ENCODE measurements at regions not wholly inside any gene's neighbourhood (a gene's known extent, or its start where the extent isn't known, plus 50 kb on each side); places are given as distances from the start of the nearest gene placed in this dataset.
"Not testable (repeated sequence)": the region's sequence is repeated elsewhere in the genome, so short reads cannot be mapped to it uniquely, and the experiment has no call there.

- DNase-seq (ENCODE audit: low spot score), result no peak
Observed at GRCh38 chr2:176573612-176574483, 304.6 kb downstream of the MTX2 start.

GRCh38 chr2:176574484-176575236 lies 305.4 kb downstream of the MTX2 start:
- DNase-seq (ENCODE audit: low spot score), result no peak

GRCh38 chr2:176575237-176575744 lies 306.0 kb downstream of the MTX2 start:
- no peak for DNase-seq (ENCODE audit: low spot score)

DNA sequence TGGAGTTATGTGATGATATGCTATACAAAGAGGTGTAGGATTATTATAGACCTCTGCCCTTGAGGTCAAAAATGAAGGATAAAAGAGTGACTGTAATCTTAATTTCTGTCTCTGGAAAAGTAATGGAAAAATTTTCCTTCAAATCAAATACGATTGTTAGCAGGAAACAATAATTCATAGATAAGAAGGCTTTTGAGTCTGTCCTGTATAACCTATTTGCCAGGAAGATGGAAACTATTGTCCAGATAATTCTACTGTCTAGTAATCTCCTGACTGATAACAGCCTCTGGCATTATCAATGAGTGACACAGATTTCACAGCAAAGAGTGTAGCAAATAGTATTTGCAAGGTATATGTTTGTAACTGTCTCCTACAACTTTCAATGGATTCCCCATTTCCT lies 307.8 kb downstream of the MTX2 start:
- DNase-seq (ENCODE audit: low spot score), result no peak

- DNase-seq (ENCODE audit: low spot score), result not testable (repeated sequence)
Observed at GRCh38 chr2:176578292-176578691, 309.1 kb downstream of the MTX2 start.

DNA sequence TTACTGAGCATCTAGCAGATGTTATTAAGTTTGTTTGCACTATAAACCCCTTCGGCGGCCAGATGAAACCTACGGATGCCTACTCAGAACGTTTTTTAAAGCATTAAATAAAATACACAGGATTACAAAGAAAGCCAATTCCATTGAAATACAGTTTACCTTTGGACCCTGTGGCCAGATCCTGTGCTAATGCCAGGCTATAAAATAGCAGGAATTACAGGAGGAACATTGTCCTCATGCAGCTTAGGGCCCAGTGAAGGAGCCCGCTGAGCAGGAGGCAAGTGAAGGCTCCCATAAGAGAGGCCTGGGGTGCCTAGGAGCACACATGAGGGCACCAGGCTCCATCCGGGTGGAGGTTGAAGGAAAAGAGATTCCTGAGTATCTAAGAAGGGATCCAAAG lies 310.4 kb downstream of the MTX2 start:
- DNase-seq (ENCODE audit: low spot score), result no peak

- DNase-seq (ENCODE audit: low spot score), result no peak
Observed at GRCh38 chr2:176581557-176582165, 312.4 kb downstream of the MTX2 start.

GRCh38 chr2:176582176-176582575 lies 312.9 kb downstream of the MTX2 start:
- no peak for DNase-seq (ENCODE audit: low spot score)

DNA sequence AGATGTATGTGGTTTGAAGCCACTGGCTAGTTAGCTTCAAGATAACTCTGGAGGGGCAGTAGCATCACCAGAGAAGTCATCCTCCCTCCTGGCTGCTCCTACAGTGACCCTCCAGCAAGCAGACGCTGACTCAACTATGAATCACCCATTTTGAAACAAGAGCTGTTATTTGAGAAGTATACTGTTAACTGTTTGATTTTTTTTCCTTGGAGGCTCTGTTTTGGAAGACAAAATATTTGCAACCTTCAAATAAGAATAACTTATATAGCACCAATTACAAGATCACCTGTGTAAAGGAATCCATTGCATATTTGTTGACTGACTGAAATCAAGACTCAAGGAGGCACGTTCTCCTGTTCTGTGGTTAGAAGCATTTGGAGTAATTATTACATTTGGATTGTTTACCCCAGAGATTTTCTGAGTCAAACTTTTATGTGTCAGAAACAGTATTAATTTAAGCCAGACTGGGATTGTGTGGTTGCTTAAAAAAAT lies 313.8 kb downstream of the MTX2 start:
- DNase-seq (ENCODE audit: low spot score), result no peak

GRCh38 chr2:176583607-176584006 lies 314.4 kb downstream of the MTX2 start:
- no peak for DNase-seq (ENCODE audit: low spot score)

DNA sequence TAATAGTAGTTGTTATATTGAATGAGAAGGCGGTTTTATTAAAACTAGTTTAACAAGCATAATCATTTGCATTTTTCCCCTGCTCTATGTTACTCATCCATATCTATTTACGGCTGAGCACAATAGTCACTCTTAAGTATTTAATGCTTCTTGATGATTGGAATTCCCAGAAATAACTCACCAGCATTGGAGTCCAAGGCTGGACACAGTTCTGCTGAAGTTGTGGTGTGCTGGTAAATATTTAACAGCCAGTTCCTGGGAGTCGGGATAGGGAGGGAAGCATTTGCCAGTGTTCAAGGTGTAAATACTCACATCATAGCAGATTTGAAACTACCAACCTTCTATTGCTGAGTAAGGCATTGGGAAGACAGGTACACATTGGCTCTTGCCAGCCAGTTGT lies 315.1 kb downstream of the MTX2 start:
- DNase-seq (ENCODE audit: low spot score), result no peak

GRCh38 chr2:176585291-176585690 lies 316.0 kb downstream of the MTX2 start:
- DNase-seq (ENCODE audit: low spot score), result no peak

DNA sequence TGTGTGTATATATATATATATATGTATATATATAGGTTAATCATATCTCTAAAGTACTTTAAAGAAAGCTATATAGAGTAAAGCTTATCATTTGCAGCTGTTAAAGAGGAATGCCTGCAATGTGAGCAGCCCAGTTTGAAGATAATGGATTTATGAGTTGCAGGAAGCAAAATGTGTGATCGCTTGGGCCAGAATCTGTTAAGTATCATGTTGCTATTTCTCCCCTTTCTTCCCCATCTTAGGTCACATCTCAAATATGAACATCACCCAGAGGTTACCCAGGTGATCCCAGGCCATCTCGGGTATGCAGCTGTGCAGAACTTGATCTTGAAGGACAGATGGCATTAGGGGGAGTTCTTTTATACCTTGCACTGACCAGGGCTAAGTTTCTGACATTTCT lies 316.5 kb downstream of the MTX2 start:
- no peak for DNase-seq (ENCODE audit: low spot score)

GRCh38 chr2:176589287-176589686 lies 320.0 kb downstream of the MTX2 start:
- DNase-seq (ENCODE audit: low spot score), result no peak

DNA sequence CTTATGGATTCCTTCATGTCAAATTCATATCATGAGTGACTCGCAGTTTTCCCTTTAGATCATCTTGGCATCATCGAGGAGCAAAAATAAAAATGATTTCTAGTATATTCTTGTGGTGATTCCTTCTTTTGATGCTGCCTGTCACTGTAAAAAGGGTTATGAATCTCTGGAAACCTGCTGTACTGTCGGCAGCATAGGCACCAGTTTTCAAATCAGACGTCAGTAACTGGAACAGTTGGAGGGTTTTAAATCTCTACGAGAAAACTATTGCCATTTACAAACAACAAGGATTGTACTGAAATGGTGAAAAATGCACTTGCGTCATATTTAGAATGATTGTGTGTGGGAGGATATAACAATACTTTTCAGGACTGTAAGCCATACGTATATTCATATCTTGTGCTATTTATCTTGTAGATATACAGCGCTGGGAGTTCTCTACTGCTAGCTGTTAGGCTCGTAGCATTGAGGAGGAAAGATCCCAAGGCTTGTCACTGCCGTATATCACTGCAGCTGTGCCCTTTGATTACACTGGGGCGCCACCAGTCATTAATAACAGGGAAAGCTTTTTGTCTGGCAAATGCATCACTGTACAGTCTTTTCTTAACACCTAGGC lies 320.7 kb downstream of the MTX2 start:
- DNase-seq (ENCODE audit: low spot score), result no peak

- no peak for DNase-seq (ENCODE audit: low spot score)
Observed at GRCh38 chr2:176592216-176592615, 323.0 kb downstream of the MTX2 start.

DNA sequence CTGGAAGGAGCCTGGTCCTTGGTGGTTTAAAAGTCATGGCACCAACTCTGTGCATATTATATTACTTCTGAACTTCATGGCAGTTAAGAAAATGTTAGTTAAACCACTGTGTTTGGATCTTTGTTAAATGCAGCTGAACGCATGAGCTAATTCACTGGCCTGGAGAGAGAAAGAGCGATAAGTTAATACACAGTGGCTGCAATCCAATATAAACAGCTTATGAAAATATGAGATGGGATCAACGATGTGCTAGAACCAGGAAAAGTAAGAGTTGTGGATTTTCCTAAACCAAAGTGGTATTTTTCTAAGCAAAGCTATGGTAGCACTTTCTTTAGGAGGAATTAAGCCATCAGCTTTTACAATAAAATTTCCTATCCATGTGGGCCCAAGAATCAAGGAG lies 326.7 kb downstream of the MTX2 start:
- DNase-seq (ENCODE audit: low spot score), result no peak

DNA sequence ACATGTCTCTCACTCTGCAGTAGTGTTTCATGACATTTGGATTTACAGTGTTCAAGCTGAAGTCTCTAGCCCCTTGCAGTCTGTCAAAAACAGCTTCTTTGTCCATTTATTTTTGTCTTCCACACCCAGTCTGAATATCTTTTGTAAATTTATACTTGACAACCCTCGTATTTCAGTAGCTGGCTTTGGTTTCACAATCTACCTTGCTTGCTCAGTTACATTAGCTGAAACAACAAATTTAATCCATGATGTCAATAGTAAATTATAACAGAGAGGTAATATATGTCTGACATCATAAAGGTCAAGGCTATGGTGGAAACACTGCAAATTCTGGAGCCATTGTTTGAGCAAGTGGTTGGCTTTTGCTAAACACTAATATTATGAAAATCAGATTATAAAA lies 328.7 kb downstream of the MTX2 start:
- DNase-seq (ENCODE audit: low spot score), result no peak

- DNase-seq (ENCODE audit: low spot score), result no peak
Observed at GRCh38 chr2:176598351-176598750, 329.1 kb downstream of the MTX2 start.

GRCh38 chr2:176599796-176600485 lies 330.7 kb downstream of the MTX2 start:
- DNase-seq (ENCODE audit: low spot score), result no peak

GRCh38 chr2:176601066-176601465 lies 331.8 kb downstream of the MTX2 start:
- DNase-seq (ENCODE audit: low spot score), result no peak

DNA sequence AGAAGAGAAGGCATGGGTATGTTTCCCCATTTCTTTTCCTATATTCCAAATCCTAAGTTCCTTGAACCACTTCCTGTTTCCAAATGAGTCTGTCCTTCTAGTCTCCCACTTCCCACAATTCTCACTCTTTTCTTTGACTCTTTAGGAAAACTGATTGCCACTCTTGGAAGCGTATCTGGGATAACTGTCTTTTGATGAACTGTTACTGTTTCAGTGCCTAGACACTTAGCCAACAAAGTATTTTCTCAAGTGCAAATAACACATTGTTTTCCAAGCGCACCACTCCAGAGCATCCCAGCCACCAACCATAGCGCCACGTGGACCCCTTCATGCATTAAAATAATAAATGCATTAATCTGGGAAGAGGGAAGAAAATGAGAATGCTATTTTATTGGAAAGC lies 342.8 kb downstream of the MTX2 start:
- no peak for DNase-seq (ENCODE audit: low spot score)
